H9 (cell line): ENCODE measurements at regions not wholly inside any gene's neighbourhood (a gene's known extent, or its start where the extent isn't known, plus 50 kb on each side); places are given as distances from the start of the nearest gene placed in this dataset.

ENCODE experiments used
- DNase-seq: peaks from one replicate; pipeline ENCODE4 v3.0.0-alpha.2; 2017
- H2AFZ ChIP-seq: one replicate; pipeline ENCODE4 v1.6.1; 2013; ENCODE audit warnings: mild to moderate bottlenecking, low read length, control low read depth, moderate library complexity
- H2AK5ac ChIP-seq: 2 replicates; pipeline ENCODE4 v1.6.1; 2013; ENCODE audit warnings: low read length, control low read depth, mixed read lengths; ENCODE audit not compliant: insufficient read length
- H2BK120ac ChIP-seq: one replicate; pipeline ENCODE4 v1.6.1; 2013; ENCODE audit warnings: low read depth, mild to moderate bottlenecking, low read length, control low read depth, inconsistent platforms; ENCODE audit not compliant: poor library complexity, severe bottlenecking
- H2BK12ac ChIP-seq: 2 replicates; pipeline ENCODE4 v1.6.1; 2013; ENCODE audit warnings: low read length, control low read depth, mixed read lengths, low read depth; ENCODE audit not compliant: insufficient read length
- H2BK15ac ChIP-seq: 2 replicates; pipeline ENCODE4 v1.6.1; 2013; ENCODE audit warnings: low read depth, low read length, control low read depth
- H2BK20ac ChIP-seq: one replicate; pipeline ENCODE4 v1.6.1; 2013; ENCODE audit warnings: low read depth, mild to moderate bottlenecking, low read length, control low read depth, inconsistent platforms; ENCODE audit not compliant: poor library complexity, severe bottlenecking
- H2BK5ac ChIP-seq: 2 replicates; pipeline ENCODE4 v1.6.1; 2013; ENCODE audit warnings: low read length, control low read depth, mixed read lengths; ENCODE audit not compliant: insufficient read length
- H3K14ac ChIP-seq: 2 replicates; pipeline ENCODE4 v1.6.1; 2013; ENCODE audit warnings: low read length, control low read depth; ENCODE audit not compliant: insufficient read depth
- H3K18ac ChIP-seq: 2 replicates; pipeline ENCODE4 v1.6.1; 2013; ENCODE audit warnings: low read depth, mild to moderate bottlenecking, mixed read lengths, low read length, control low read depth; ENCODE audit not compliant: insufficient read length
- H3K23ac ChIP-seq: 2 replicates; pipeline ENCODE4 v1.6.1; 2013; ENCODE audit warnings: low read length, control low read depth, mixed read lengths, low read depth; ENCODE audit not compliant: insufficient read length
- H3K23me2 ChIP-seq: 2 replicates; pipeline ENCODE4 v1.6.1; 2013; ENCODE audit warnings: low read depth, mild to moderate bottlenecking, mixed read lengths, low read length, control low read depth; ENCODE audit not compliant: insufficient read length, poor library complexity, severe bottlenecking
- H3K27ac ChIP-seq: 2 replicates; pipeline ENCODE4 v1.5.1; 2013; ENCODE audit warnings: low read length, control low read depth, mixed read lengths, low read depth; ENCODE audit not compliant: insufficient read length
- H3K27me3 ChIP-seq: 2 replicates; pipeline ENCODE4 v1.6.1; 2013; ENCODE audit warnings: low read length, control low read depth, inconsistent platforms; ENCODE audit not compliant: insufficient read depth
- H3K4ac ChIP-seq: 2 replicates; pipeline ENCODE4 v1.6.1; 2013; ENCODE audit warnings: low read depth, mild to moderate bottlenecking, control low read depth, inconsistent platforms, low read length, moderate library complexity
- H3K4me1 ChIP-seq: 2 replicates; pipeline ENCODE4 v1.6.1; 2013; ENCODE audit warnings: low read length, control low read depth, inconsistent platforms; ENCODE audit not compliant: insufficient read depth
- H3K4me2 ChIP-seq: 2 replicates; pipeline ENCODE4 v1.6.1; 2013; ENCODE audit warnings: low read length, control low read depth, mixed read lengths; ENCODE audit not compliant: insufficient read length, insufficient read depth
- H3K56ac ChIP-seq: 2 replicates; pipeline ENCODE4 v1.6.1; 2013; ENCODE audit warnings: low read depth, mild to moderate bottlenecking, mixed read lengths, low read length, control low read depth; ENCODE audit not compliant: insufficient read length
- H3K79me1 ChIP-seq: 2 replicates; pipeline ENCODE4 v1.6.1; 2013; ENCODE audit warnings: low read depth, mild to moderate bottlenecking, moderate library complexity, low read length, control low read depth, inconsistent platforms; ENCODE audit not compliant: insufficient read depth, poor library complexity, severe bottlenecking
- H3K79me2 ChIP-seq: 2 replicates; pipeline ENCODE4 v1.6.1; 2013; ENCODE audit warnings: low read length, control low read depth, inconsistent platforms; ENCODE audit not compliant: insufficient read depth
- H3K9ac ChIP-seq: 2 replicates; pipeline ENCODE4 v1.6.1; 2013; ENCODE audit warnings: low read length, control low read depth, mixed read lengths; ENCODE audit not compliant: insufficient read length; ENCODE audit errors: extremely low read depth
- H3K9me3 ChIP-seq: one replicate; pipeline ENCODE4 v1.6.1; 2013; ENCODE audit warnings: low read depth, low read length, inconsistent platforms; ENCODE audit not compliant: control insufficient read depth
- H3T11ph ChIP-seq: one replicate; pipeline ENCODE4 v1.6.1; 2013; ENCODE audit warnings: mild to moderate bottlenecking, low read length, control low read depth, inconsistent platforms
- H4K20me1 ChIP-seq: one replicate; pipeline ENCODE4 v1.6.1; 2013; ENCODE audit not compliant: control insufficient read depth, insufficient read length, insufficient read depth
- H4K5ac ChIP-seq: 2 replicates; pipeline ENCODE4 v1.6.1; 2013; ENCODE audit warnings: low read depth, mild to moderate bottlenecking, mixed read lengths, low read length, control low read depth; ENCODE audit not compliant: insufficient read length
- H4K8ac ChIP-seq: replicated peaks from 2 replicates; pipeline ENCODE4 v1.6.1; 2013; ENCODE audit warnings: low read length, control low read depth, mixed read lengths, low read depth; ENCODE audit not compliant: insufficient read length
- H4K91ac ChIP-seq: 2 replicates; pipeline ENCODE4 v1.6.1; 2013; ENCODE audit warnings: low read depth, mild to moderate bottlenecking, moderate library complexity, mixed read lengths, low read length, control low read depth; ENCODE audit not compliant: insufficient read length
- H3K27ac Mint-ChIP-seq, 3 experiments: 2 replicates in 2 of 3; 3 replicates in 1 of 3; pipeline ENCODE4 v1.8.0; 2020 to 2021; ENCODE audit warnings: mixed read lengths in 3 of 3, mild to moderate bottlenecking in 1 of 3, moderate library complexity in 1 of 3
- H3K27me3 Mint-ChIP-seq: 2 replicates; pipeline ENCODE4 v1.8.0; 2021; ENCODE audit warnings: low read depth, mild to moderate bottlenecking, moderate library complexity, mixed read lengths
- H3K36me3 Mint-ChIP-seq, 3 experiments: 2 replicates in 2 of 3; 3 replicates in 1 of 3; pipeline ENCODE4 v1.8.0; 2020 to 2021; ENCODE audit warnings: low read depth in 3 of 3, mixed read lengths in 3 of 3; ENCODE audit not compliant: insufficient read depth in 1 of 3
- H3K4me1 Mint-ChIP-seq, 2 experiments: 2 replicates each; pipeline ENCODE4 v1.8.0; 2020; ENCODE audit warnings: mixed read lengths in 2 of 2
- H3K4me3 Mint-ChIP-seq, 2 experiments: 2 replicates in 1 of 2; 3 replicates in 1 of 2; pipeline ENCODE4 v1.8.0; 2020 to 2021; ENCODE audit warnings: mild to moderate bottlenecking in 2 of 2, mixed read lengths in 2 of 2, moderate library complexity in 1 of 2
- H3K9me3 Mint-ChIP-seq, 2 experiments: 2 replicates in 1 of 2; 3 replicates in 1 of 2; pipeline ENCODE4 v1.8.0; 2020; ENCODE audit warnings: mild to moderate bottlenecking in 2 of 2, mixed read lengths in 2 of 2, moderate library complexity in 1 of 2
- TF ChIP-seq, protein P1 (sequence below): fragments of 200-600 bp; sonication (generic); conservative IDR thresholded peaks from 3 replicates; pipeline ENCODE4 v1.8.0; 2021; ENCODE audit warnings: antibody characterized with exemption, mild to moderate bottlenecking

DNA sequence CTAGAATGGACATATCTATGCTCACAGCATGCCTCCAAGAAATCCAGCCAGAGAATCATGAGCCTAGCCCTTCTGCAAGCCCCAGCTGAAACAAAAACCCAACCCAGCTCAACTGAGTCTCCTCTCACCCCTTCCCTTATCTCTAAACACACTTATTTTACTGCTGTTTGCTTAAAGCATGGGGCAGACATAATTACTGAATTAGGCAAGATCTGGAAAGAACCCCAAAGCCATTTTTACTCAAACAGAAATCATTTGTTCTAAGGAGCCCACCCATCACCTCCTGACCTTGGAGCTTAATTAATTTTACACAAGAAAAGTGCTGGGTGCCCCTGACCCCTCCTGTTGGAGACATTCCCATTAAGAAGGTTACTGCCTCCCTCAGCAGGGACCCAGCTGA, 291.6 kb downstream of the MAFB start:
- TF ChIP-seq, protein P1, sequence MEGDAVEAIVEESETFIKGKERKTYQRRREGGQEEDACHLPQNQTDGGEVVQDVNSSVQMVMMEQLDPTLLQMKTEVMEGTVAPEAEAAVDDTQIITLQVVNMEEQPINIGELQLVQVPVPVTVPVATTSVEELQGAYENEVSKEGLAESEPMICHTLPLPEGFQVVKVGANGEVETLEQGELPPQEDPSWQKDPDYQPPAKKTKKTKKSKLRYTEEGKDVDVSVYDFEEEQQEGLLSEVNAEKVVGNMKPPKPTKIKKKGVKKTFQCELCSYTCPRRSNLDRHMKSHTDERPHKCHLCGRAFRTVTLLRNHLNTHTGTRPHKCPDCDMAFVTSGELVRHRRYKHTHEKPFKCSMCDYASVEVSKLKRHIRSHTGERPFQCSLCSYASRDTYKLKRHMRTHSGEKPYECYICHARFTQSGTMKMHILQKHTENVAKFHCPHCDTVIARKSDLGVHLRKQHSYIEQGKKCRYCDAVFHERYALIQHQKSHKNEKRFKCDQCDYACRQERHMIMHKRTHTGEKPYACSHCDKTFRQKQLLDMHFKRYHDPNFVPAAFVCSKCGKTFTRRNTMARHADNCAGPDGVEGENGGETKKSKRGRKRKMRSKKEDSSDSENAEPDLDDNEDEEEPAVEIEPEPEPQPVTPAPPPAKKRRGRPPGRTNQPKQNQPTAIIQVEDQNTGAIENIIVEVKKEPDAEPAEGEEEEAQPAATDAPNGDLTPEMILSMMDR: no peak
- Mint-ChIP-seq H3K9me3 (no peaks in the 10 kb centered on the region; a peak in 2 of 5 replicates), H3K27ac (no peak overlapping the region), H3K4me3 (no peak overlapping the region), H3K4me1 (peaks cover 7 to 11% of the 10 kb centered on the region in 2 experiments), H3K27me3 (no peaks in the 10 kb centered on the region; the same call in none of the 2 replicates), H3K36me3 (no peaks in the 10 kb centered on the region; a peak in 2 of 7 replicates)
- H2BK12ac ChIP-seq: no peak overlapping the region
- no peak overlapping the region for H2AFZ ChIP-seq
- DNase-seq: no peak
- no peak overlapping the region for H3K9ac ChIP-seq
- no peak overlapping the region for H2BK120ac ChIP-seq
- H2BK20ac ChIP-seq: no peak overlapping the region
- H3T11ph ChIP-seq: no peak overlapping the region
- H2BK5ac ChIP-seq: no peak overlapping the region
- H3K23me2 ChIP-seq: no peaks in the 10 kb centered on the region
- H3K79me2 ChIP-seq: no peaks in the 10 kb centered on the region
- H3K23ac ChIP-seq: no peak overlapping the region
- H3K4ac ChIP-seq: no peak overlapping the region
- no peak overlapping the region for H2AK5ac ChIP-seq
- no peak overlapping the region for H3K27ac ChIP-seq
- H3K9me3 ChIP-seq: no peaks in the 10 kb centered on the region
- no peak overlapping the region for H3K56ac ChIP-seq
- H3K27me3 ChIP-seq: no peaks in the 10 kb centered on the region
- H3K18ac ChIP-seq: no peak overlapping the region
- no peak overlapping the region for H3K4me2 ChIP-seq
- no peak overlapping the region for H4K5ac ChIP-seq
- no peaks in the 10 kb centered on the region for H3K79me1 ChIP-seq
- no peak overlapping the region for H3K14ac ChIP-seq
- no peak overlapping the region for H2BK15ac ChIP-seq
- H4K20me1 ChIP-seq: no peaks in the 10 kb centered on the region
- H4K8ac ChIP-seq: no peak overlapping the region
- H4K91ac ChIP-seq: no peak overlapping the region
- peaks cover 2% of the 10 kb centered on the region; the same call in 1 of the 2 replicates for H3K4me1 ChIP-seq
